ENCODE measurements at regions not wholly inside any gene's neighbourhood (a gene's known extent, or its start where the extent isn't known, plus 50 kb on each side); places are given as distances from the start of the nearest gene placed in this dataset.

- no peak for TF ChIP-seq CTCF (IDR thresholded peaks at IDR 0.05)
- TF ChIP-seq POLR2A (IDR thresholded peaks at IDR 0.05), result no peak
These were observed 177.4 kb upstream of the PPP2R3A start for GRCh38 chr3:135788146-135788545.
